Suprapubic skin (tissue), 3 donors: ENCODE measurements at regions not wholly inside any gene's neighbourhood (a gene's known extent, or its start where the extent isn't known, plus 50 kb on each side); places are given as distances from the start of the nearest gene placed in this dataset.

Experiments used
- POLR2AphosphoS5 ChIP-seq, 3 donors: sonication (generic); formaldehyde crosslinking; IDR thresholded peaks; one replicate each; pipeline ENCODE4 v1.6.1; 2017; ENCODE audit warnings: antibody characterized with exemption in 3 of 3
- TF ChIP-seq, protein P1 (sequence below), 2 donors: fragments of 200-600 bp in 1 of 2; fragments of 450-650 bp in 1 of 2; sonication (generic) in 1 of 2; IDR thresholded peaks; one replicate each; pipeline ENCODE4 v1.5.1; 2016 to 2019; ENCODE audit warnings: antibody characterized with exemption in 2 of 2, mild to moderate bottlenecking in 1 of 2, moderate library complexity in 1 of 2

DNA sequence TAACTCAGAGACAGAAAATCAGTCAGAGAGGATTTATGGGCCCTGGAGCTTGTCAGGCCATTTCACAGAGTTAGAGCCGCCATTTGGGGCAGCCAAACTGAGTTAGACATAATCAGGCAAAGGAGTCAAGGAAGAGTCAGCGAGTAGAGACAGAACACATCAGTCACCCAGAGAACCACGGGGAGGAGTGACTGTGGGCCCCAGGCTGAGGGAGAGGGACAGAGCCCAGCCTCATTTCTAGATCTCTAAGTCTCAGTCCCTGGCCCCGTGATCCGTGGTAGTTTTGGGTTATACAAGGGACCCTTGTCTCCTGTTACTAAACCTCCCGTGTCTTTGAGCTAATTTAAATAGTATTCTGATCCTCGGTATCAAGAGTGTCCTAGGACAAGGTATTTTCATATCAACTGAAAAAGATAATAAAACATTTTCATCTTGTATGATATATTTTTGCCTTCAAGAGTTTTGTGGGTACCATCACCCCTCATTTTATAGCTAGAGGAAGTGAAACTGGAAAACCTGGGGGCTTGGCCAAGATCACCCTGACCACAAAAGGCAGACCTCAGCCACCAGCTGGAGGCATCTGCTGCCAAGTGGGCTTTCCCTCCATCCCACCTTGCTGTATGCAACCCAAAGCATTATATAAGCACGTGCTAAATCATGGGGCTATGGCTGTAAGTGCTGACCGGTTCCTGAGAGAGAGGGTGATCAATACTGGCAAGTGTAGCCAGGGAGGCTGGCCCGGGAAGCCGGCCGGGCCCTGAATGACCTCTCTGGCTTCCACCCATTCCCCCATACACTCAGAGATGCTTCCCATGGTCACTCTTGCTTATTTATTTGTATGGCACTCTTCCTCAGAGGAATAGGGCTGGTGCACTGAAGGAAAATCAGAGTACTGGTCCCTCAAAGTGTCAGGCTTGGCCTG, 204.1 kb downstream of the BCOR start:
- TF ChIP-seq, protein P1, sequence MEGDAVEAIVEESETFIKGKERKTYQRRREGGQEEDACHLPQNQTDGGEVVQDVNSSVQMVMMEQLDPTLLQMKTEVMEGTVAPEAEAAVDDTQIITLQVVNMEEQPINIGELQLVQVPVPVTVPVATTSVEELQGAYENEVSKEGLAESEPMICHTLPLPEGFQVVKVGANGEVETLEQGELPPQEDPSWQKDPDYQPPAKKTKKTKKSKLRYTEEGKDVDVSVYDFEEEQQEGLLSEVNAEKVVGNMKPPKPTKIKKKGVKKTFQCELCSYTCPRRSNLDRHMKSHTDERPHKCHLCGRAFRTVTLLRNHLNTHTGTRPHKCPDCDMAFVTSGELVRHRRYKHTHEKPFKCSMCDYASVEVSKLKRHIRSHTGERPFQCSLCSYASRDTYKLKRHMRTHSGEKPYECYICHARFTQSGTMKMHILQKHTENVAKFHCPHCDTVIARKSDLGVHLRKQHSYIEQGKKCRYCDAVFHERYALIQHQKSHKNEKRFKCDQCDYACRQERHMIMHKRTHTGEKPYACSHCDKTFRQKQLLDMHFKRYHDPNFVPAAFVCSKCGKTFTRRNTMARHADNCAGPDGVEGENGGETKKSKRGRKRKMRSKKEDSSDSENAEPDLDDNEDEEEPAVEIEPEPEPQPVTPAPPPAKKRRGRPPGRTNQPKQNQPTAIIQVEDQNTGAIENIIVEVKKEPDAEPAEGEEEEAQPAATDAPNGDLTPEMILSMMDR (IDR thresholded peaks at IDR 0.05): no peak
- TF ChIP-seq POLR2AphosphoS5 (IDR thresholded peaks at IDR 0.05): no peak
